Common myeloid progenitor, CD34-positive (primary cell): ENCODE measurements at regions not wholly inside any gene's neighbourhood (a gene's known extent, or its start where the extent isn't known, plus 50 kb on each side); places are given as distances from the start of the nearest gene placed in this dataset.

Source experiments
- CTCF ChIA-PET: fragments of 350-600 bp; sonication (Branson Sonifier 250); formaldehyde crosslinking; loops from one replicate; lab custom pipeline; 2021; ENCODE audit warnings: antibody characterized with exemption; lab: Charles Lee
- POLR2A ChIA-PET: fragments of 350-600 bp; sonication (Branson Sonifier 250); formaldehyde crosslinking; loops from one replicate; lab custom pipeline; 2021; ENCODE audit warnings: antibody characterized with exemption; lab: Charles Lee
- DNase-seq, 3 donors: peaks; one replicate each; pipeline versions ENCODE4 v3.0.0 to v3.0.0-alpha.2; 2013
- H3K27ac ChIP-seq, 2 experiments: 1 replicate in 1 of 2; 2 replicates in 1 of 2; pipeline ENCODE4 v1.7.0; 2013; ENCODE audit warnings: inconsistent platforms in 2 of 2, low read length in 2 of 2, mild to moderate bottlenecking in 2 of 2, low read depth in 1 of 2, moderate library complexity in 1 of 2; ENCODE audit not compliant: severe bottlenecking in 2 of 2, insufficient read depth in 1 of 2, poor library complexity in 1 of 2
- H3K27me3 ChIP-seq, 5 experiments: replicated peaks in 2 of 5; 1 replicate in 3 of 5; 2 replicates in 2 of 5; pipeline versions ENCODE4 v1.6.1 to v1.7.0; 2013; ENCODE audit warnings: low read length in 4 of 5, mild to moderate bottlenecking in 2 of 5, moderate library complexity in 2 of 5, inconsistent platforms in 1 of 5; ENCODE audit not compliant: insufficient read depth in 5 of 5, control insufficient read depth in 4 of 5
- H3K36me3 ChIP-seq, 4 experiments: 1 replicate in 2 of 4; 2 replicates in 2 of 4; pipeline versions ENCODE4 v1.6.1 to v1.7.0; 2013; ENCODE audit warnings: low read length in 3 of 4, control low read depth in 1 of 4, mild to moderate bottlenecking in 1 of 4; ENCODE audit not compliant: control insufficient read depth in 4 of 4, insufficient read depth in 4 of 4
- H3K4me1 ChIP-seq, 4 experiments: 1 replicate in 3 of 4; 2 replicates in 1 of 4; pipeline versions ENCODE4 v1.6.1 to v1.7.1; 2013; ENCODE audit warnings: low read length in 3 of 4, mild to moderate bottlenecking in 3 of 4, control low read depth in 1 of 4, inconsistent platforms in 1 of 4, moderate library complexity in 1 of 4; ENCODE audit not compliant: control insufficient read depth in 4 of 4, insufficient read depth in 4 of 4; ENCODE audit errors: control extremely low read depth in 1 of 4
- H3K4me3 ChIP-seq, 7 experiments: 1 replicate in 4 of 7; 2 replicates in 3 of 7; pipeline versions ENCODE4 v1.5.1 to v1.7.0; 2013; ENCODE audit warnings: mild to moderate bottlenecking in 7 of 7, low read length in 6 of 7, moderate library complexity in 6 of 7, inconsistent platforms in 2 of 7, low read depth in 2 of 7, control low read depth in 1 of 7; ENCODE audit not compliant: insufficient read depth in 4 of 7, control insufficient read depth in 1 of 7; ENCODE audit errors: extremely low read depth in 1 of 7
- H3K9me3 ChIP-seq, 5 experiments: 1 replicate in 4 of 5; 2 replicates in 1 of 5; pipeline versions ENCODE4 v1.6.1 to v1.7.1; 2013; ENCODE audit warnings: low read length in 4 of 5, mild to moderate bottlenecking in 2 of 5, inconsistent platforms in 1 of 5, low read depth in 1 of 5, moderate library complexity in 1 of 5; ENCODE audit not compliant: control insufficient read depth in 4 of 5, insufficient read depth in 2 of 5; ENCODE audit errors: control extremely low read depth in 1 of 5
- WGBS: methylation state at CpG from one replicate; pipeline ENCODE4 v1.1.5; 2013; ENCODE audit not compliant: insufficient coverage; 5-methylcytosine and 5-hydroxymethylcytosine counted together

DNA sequence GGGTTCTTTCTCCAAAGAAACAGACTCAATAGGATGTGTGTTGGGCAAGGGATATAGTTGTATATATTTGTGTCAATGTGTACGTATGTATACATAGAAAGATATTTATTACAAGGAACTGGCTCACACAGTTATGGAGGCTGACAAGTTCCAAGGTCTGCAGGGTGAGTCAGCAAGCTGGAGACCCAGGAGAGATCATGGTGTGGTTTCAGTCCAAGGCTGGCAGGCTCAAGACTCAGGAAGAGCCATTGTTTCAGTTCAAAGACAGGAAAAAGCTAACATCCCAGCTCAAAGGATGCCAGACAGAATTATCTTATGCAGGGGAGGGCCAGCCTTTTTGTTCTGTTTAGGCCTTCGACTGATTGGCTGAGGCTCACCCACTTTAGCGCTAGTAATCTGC lies 89.9 kb upstream of the RALGAPA2 start:
- WGBS, result 89% methylated on average over 3 of the region's 3 CpGs
- CTCF ChIA-PET, result no interaction called here

GRCh38 chr20:20799716-20800312 lies 87.4 kb upstream of the RALGAPA2 start:
- POLR2A ChIA-PET, result no interaction called here
- DNase-seq, result no peak
- Histone ChIP-seq H3K36me3 (peaks cover 0 to under 1% (median 0%) of the 10 kb centered on the region in 4 experiments), H3K9me3 (peaks cover 0 to 5% (median 4%) of the 10 kb centered on the region in 5 experiments), H3K27ac (no peak overlapping the region), H3K27me3 (no peaks in the 10 kb centered on the region), H3K4me1 (no peaks in the 10 kb centered on the region), H3K4me3 (no peak overlapping the region)
- WGBS, result 97% methylated on average over 6 of the region's 6 CpGs
- CTCF ChIA-PET, result no interaction called here

More for the DNA sequence above, 89.9 kb upstream of the RALGAPA2 start:
- POLR2A ChIA-PET, result no interaction called here
- no peak for DNase-seq
- Histone ChIP-seq H3K4me3 (no peak overlapping the region), H3K9me3 (peaks cover 0 to 9% (median 7%) of the 10 kb centered on the region in 5 experiments), H3K36me3 (peaks cover 0 to 2% (median 0%) of the 10 kb centered on the region in 4 experiments), H3K4me1 (peaks cover 0 to under 1% (median 0%) of the 10 kb centered on the region in 4 experiments), H3K27ac (no peak overlapping the region), H3K27me3 (no peaks in the 10 kb centered on the region)

GRCh38 chr20:20797521-20798310 lies 85.3 kb upstream of the RALGAPA2 start:
- H3K9me3 ChIP-seq, result peaks cover 0 to 3% (median 0%) of the 10 kb centered on the region in 5 experiments
- no peaks in the 10 kb centered on the region for H3K4me1 ChIP-seq
- no peak overlapping the region for H3K27ac ChIP-seq
- no peak overlapping the region for H3K4me3 ChIP-seq
- DNase-seq, result no peak
- ChIA-PET CTCF (no interaction called here), POLR2A (no interaction called here)
- no peaks in the 10 kb centered on the region for H3K36me3 ChIP-seq
- WGBS, result 93% methylated on average over 12 of the region's 14 CpGs
- peaks cover 0 to 1% (median 0%) of the 10 kb centered on the region in 5 experiments for H3K27me3 ChIP-seq

GRCh38 chr20:20796766-20797440 lies 84.5 kb upstream of the RALGAPA2 start:
- no peak for DNase-seq
- Histone ChIP-seq H3K9me3 (no peaks in the 10 kb centered on the region), H3K27me3 (peaks cover 0 to 1% (median 0%) of the 10 kb centered on the region in 5 experiments), H3K4me1 (no peaks in the 10 kb centered on the region), H3K27ac (no peak overlapping the region), H3K36me3 (no peaks in the 10 kb centered on the region), H3K4me3 (no peak overlapping the region)
- WGBS, result 95% methylated on average over 16 of the region's 18 CpGs
- ChIA-PET POLR2A (no interaction called here), CTCF (no interaction called here)

- POLR2A ChIA-PET, result no interaction called here
- DNase-seq, result no peak
- Histone ChIP-seq H3K27ac (no peak overlapping the region), H3K4me3 (no peak overlapping the region), H3K27me3 (peaks cover 0 to 1% (median 0%) of the 10 kb centered on the region in 5 experiments), H3K9me3 (no peaks in the 10 kb centered on the region), H3K4me1 (no peaks in the 10 kb centered on the region), H3K36me3 (no peaks in the 10 kb centered on the region)
- 90% methylated on average over 2 of the region's 5 CpGs for WGBS
- CTCF ChIA-PET, result interaction anchor here (1.0 to 2.0 kb wide), 2 partner anchors 15 to 24 kb away, joined by 3 to 4 read pairs; no protein-coding TSS in a partner anchor
These were observed 83.3 kb upstream of the RALGAPA2 start for GRCh38 chr20:20795721-20796120.

GRCh38 chr20:20795119-20795518 lies 82.7 kb upstream of the RALGAPA2 start:
- no peaks in the 10 kb centered on the region for H3K36me3 ChIP-seq
- H3K4me1 ChIP-seq, result no peaks in the 10 kb centered on the region
- no peak for DNase-seq
- H3K9me3 ChIP-seq, result no peaks in the 10 kb centered on the region
- H3K4me3 ChIP-seq, result no peak overlapping the region
- H3K27ac ChIP-seq, result no peak overlapping the region
- H3K27me3 ChIP-seq, result peaks cover 0 to 1% (median 0%) of the 10 kb centered on the region in 5 experiments
- CTCF ChIA-PET, result interaction anchor here (1.0 to 2.0 kb wide), 2 partner anchors 14 to 24 kb away, joined by 3 to 4 read pairs; no protein-coding TSS in a partner anchor
- POLR2A ChIA-PET, result no interaction called here
- WGBS, result 100% methylated on average over 2 of the region's 3 CpGs
